ENCODE measurements at regions not wholly inside any gene's neighbourhood (a gene's known extent, or its start where the extent isn't known, plus 50 kb on each side); places are given as distances from the start of the nearest gene placed in this dataset.

DNA sequence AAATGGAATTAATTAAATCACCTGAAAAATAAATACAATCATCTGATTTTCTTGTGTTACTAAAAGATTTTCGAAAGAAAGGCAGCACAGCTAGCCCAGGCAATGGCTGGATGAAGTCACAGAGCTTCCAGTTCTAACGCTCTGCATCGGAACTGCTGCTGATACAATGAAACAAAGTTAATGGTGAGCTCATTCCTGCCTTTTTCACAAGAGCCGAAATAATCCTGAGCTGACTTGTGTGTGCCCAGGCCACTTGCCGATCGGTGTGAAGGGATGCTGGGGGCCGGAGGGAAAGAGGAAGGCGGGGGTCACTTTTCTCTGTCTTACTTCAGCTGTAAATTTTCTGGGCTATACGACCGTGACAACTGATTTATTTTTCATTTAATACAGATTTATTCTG is 149.5 kb downstream of the INO80D start:
- TF ChIP-seq, protein P1, sequence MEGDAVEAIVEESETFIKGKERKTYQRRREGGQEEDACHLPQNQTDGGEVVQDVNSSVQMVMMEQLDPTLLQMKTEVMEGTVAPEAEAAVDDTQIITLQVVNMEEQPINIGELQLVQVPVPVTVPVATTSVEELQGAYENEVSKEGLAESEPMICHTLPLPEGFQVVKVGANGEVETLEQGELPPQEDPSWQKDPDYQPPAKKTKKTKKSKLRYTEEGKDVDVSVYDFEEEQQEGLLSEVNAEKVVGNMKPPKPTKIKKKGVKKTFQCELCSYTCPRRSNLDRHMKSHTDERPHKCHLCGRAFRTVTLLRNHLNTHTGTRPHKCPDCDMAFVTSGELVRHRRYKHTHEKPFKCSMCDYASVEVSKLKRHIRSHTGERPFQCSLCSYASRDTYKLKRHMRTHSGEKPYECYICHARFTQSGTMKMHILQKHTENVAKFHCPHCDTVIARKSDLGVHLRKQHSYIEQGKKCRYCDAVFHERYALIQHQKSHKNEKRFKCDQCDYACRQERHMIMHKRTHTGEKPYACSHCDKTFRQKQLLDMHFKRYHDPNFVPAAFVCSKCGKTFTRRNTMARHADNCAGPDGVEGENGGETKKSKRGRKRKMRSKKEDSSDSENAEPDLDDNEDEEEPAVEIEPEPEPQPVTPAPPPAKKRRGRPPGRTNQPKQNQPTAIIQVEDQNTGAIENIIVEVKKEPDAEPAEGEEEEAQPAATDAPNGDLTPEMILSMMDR (conservative IDR thresholded peaks at IDR 0.05 in 1 of 2, IDR thresholded peaks at IDR 0.05 in 1 of 2; ENCODE audit: low read depth in 1 of 2, low read length in 2 of 2), result no peak
- TF ChIP-seq EZH2 (IDR thresholded peaks at IDR 0.05; ENCODE audit: low read length, missing control alignments), result no peak

Measured in fibroblast of lung (primary cell).